ENCODE measurements at regions not wholly inside any gene's neighbourhood (a gene's known extent, or its start where the extent isn't known, plus 50 kb on each side); places are given as distances from the start of the nearest gene placed in this dataset.

DNA sequence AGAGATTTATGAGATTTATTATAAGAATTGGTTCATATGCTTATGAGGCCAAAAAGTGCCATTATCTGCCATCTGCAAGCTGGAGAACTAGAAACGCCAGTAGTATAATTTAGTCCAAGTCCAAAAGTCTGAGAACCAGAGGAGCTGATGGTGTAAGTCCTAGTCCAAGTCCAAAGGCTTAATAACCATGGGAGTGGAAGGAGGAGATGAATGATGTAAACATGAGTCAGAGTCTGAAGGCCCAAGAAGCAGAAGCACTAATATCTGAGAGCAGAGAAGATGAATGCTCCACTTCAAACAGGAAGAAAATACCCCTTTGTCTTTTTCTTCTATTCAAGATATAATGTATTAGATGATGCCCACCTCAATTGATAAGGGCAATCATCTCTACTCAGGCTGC, 185.7 kb downstream of the CGGBP1 start:
- TF ChIP-seq YY1 (IDR thresholded peaks at IDR 0.05; ENCODE audit: insufficient read depth, insufficient read length) (no peak), SUZ12 (IDR thresholded peaks at IDR 0.05; ENCODE audit: extremely low read depth, insufficient read depth, insufficient read length) (no peak), ZNF274 (IDR thresholded peaks at IDR 0.05; ENCODE audit: low read depth, low read length) (no peak)

Measured in NT2/D1 (cell line).